MCF 10A (cell line): ENCODE measurements at regions not wholly inside any gene's neighbourhood (a gene's known extent, or its start where the extent isn't known, plus 50 kb on each side); places are given as distances from the start of the nearest gene placed in this dataset.

Source experiments
- BruUV-seq: library from RNA; stranded (reverse); fragments of 400-500 nt; replicated peaks from 2 replicates; lab custom pipeline; 2021; lab: Mats Ljungman, UMichigan
- CTCF ChIA-PET: fragments of 300-600 bp; sonication (Branson Sonifier 250); formaldehyde crosslinking; extraction: SDS; loops from one replicate; lab custom pipeline; 2021; ENCODE audit warnings: antibody characterized with exemption, inconsistent platforms; lab: Yijun Ruan, JAX
- POLR2A ChIA-PET: fragments of 300-600, 350-650 bp; sonication (Branson Sonifier 250); formaldehyde crosslinking; extraction: SDS; loops from one replicate; lab custom pipeline; 2020; ENCODE audit warnings: antibody characterized with exemption, inconsistent platforms; lab: Yijun Ruan, JAX
- DNase-seq: peaks from one replicate; pipeline ENCODE4 v3.0.0-alpha.2; 2018; ENCODE audit not compliant: unreplicated experiment
- H3K27ac Mint-ChIP-seq: one replicate; pipeline ENCODE4 v1.8.0; 2022; ENCODE audit warnings: mild to moderate bottlenecking, low read depth, mixed read lengths; ENCODE audit not compliant: unreplicated experiment
- H3K27me3 Mint-ChIP-seq: one replicate; pipeline ENCODE4 v1.8.0; 2022; ENCODE audit warnings: mixed read lengths; ENCODE audit not compliant: insufficient read depth, unreplicated experiment
- H3K36me3 Mint-ChIP-seq: one replicate; pipeline ENCODE4 v1.8.0; 2022; ENCODE audit warnings: mild to moderate bottlenecking, moderate library complexity, mixed read lengths; ENCODE audit not compliant: insufficient read depth, unreplicated experiment
- H3K4me1 Mint-ChIP-seq: one replicate; pipeline ENCODE4 v1.8.0; 2022; ENCODE audit warnings: mixed read lengths; ENCODE audit not compliant: insufficient read depth, unreplicated experiment
- H3K4me3 Mint-ChIP-seq: one replicate; pipeline ENCODE4 v1.8.0; 2022; ENCODE audit warnings: mild to moderate bottlenecking, moderate library complexity, mixed read lengths; ENCODE audit not compliant: unreplicated experiment
- H3K9me3 Mint-ChIP-seq: one replicate; pipeline ENCODE4 v1.8.0; 2022; ENCODE audit warnings: mixed read lengths; ENCODE audit not compliant: unreplicated experiment
- intact Hi-C: fragments of 100-400 bp; cut with micrococcal nuclease; formaldehyde crosslinking; loops from 2 replicates; pipeline ENCODE4 v1.14.1; 2022
- TF ChIP-seq, protein P1 (sequence below): fragments of 200-600 bp; IDR thresholded peaks from one replicate; pipeline ENCODE4 v1.8.0; 2022; ENCODE audit warnings: antibody characterized with exemption, mild to moderate bottlenecking; ENCODE audit not compliant: unreplicated experiment

DNA sequence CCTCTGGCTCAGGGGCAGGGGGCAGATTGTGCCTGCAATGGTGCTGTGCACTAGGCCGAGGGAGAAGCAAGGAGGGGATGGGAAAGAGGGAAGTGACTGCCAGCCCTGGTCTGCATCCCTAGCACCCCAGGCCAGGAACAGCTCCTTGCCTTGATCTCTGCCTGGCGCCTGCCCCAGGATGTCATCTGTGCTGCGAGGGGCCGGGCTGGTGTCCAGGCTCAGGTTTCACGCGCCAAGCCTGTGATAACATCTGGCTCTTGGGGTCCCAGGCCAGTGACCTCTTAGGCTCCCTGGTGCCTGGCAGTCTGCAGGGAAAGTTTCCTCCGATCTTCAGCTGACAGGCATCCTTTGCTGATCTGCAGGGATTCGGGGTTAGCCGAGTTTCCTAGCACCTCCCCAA lies 193.5 kb upstream of the GPR26 start:
- intact Hi-C loops: no loop called here
- no peaks in the 10 kb centered on the region for H3K4me1 Mint-ChIP-seq

DNA sequence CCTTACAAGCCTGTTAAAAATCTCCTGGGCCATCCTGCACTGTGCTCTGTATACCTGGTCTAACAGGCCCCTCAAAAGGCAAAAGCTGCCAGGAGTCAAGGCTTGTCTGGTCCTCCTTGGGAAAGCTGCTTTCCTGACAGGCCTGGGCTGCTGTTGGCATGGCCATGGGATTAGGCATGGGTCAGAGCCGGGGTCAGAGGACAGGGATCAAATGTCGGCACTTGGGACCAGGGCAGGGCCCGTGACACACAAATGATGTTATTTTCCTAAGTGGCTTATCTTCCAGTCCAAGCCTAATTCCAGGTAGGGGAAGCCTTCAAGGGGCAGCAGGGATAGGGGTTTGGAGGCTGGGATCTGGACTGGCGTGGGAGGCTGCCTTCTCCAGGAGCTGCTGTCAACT lies 191.5 kb upstream of the GPR26 start:
- ChIA-PET POLR2A (no interaction called here), CTCF (no interaction called here)
- Mint-ChIP-seq H3K27me3 (peaks cover 7% of the 10 kb centered on the region), H3K27ac (no peak overlapping the region), H3K9me3 (no peaks in the 10 kb centered on the region), H3K36me3 (no peaks in the 10 kb centered on the region), H3K4me1 (peaks cover 3% of the 10 kb centered on the region), H3K4me3 (no peak overlapping the region)
- BruUV-seq: no TSS peak
- TF ChIP-seq, protein P1, sequence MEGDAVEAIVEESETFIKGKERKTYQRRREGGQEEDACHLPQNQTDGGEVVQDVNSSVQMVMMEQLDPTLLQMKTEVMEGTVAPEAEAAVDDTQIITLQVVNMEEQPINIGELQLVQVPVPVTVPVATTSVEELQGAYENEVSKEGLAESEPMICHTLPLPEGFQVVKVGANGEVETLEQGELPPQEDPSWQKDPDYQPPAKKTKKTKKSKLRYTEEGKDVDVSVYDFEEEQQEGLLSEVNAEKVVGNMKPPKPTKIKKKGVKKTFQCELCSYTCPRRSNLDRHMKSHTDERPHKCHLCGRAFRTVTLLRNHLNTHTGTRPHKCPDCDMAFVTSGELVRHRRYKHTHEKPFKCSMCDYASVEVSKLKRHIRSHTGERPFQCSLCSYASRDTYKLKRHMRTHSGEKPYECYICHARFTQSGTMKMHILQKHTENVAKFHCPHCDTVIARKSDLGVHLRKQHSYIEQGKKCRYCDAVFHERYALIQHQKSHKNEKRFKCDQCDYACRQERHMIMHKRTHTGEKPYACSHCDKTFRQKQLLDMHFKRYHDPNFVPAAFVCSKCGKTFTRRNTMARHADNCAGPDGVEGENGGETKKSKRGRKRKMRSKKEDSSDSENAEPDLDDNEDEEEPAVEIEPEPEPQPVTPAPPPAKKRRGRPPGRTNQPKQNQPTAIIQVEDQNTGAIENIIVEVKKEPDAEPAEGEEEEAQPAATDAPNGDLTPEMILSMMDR: no peak
- intact Hi-C loops: no loop called here
- DNase-seq: no peak

More for the DNA sequence above, 193.5 kb upstream of the GPR26 start:
- ChIA-PET POLR2A (interaction anchor here (0.7 kb wide), 1 partner anchor 31 kb away, joined by 4 read pairs; no protein-coding TSS in a partner anchor), CTCF (interaction anchor here (0.6 to 0.7 kb wide), 3 partner anchors 184 to 596 kb away, joined by 3 to 5 read pairs (median 3); no protein-coding TSS in a partner anchor)
- DNase-seq: no peak
- no peak overlapping the region for H3K27ac Mint-ChIP-seq
- H3K36me3 Mint-ChIP-seq: no peaks in the 10 kb centered on the region
- no TSS peak for BruUV-seq
- peaks cover 7% of the 10 kb centered on the region for H3K27me3 Mint-ChIP-seq
- TF ChIP-seq, protein P1: no peak
- H3K4me3 Mint-ChIP-seq: no peak overlapping the region
- H3K9me3 Mint-ChIP-seq: no peaks in the 10 kb centered on the region

DNA sequence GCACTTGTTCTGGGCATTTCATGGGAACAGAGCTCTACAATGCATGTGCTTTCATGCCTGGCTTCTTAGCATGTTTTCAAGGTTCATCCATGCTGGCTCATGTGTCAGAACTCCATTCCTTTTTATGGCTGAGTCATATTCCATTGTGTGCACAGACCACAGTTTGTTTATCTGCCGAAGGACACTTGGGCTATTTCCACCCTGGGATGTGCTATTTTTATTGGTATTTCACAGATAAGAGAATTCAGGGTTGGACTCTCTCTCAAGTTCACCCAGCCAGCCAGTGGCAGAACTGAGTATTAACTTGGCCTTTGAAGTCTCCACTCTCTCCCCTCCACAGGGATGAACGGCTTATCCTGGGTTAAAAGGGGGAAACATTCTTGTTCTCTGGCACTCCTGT lies 190.7 kb upstream of the GPR26 start:
- H3K27me3 Mint-ChIP-seq: peaks cover 7% of the 10 kb centered on the region
- no peaks in the 10 kb centered on the region for H3K36me3 Mint-ChIP-seq
- no TSS peak for BruUV-seq

GRCh38 chr10:123478116-123478515 lies 188.0 kb upstream of the GPR26 start:
- H3K9me3 Mint-ChIP-seq: no peaks in the 10 kb centered on the region
- H3K36me3 Mint-ChIP-seq: no peaks in the 10 kb centered on the region
- no TSS peak for BruUV-seq
- H3K4me3 Mint-ChIP-seq: no peak overlapping the region
- H3K27me3 Mint-ChIP-seq: no peaks in the 10 kb centered on the region
- H3K4me1 Mint-ChIP-seq: peaks cover 7% of the 10 kb centered on the region
- ChIA-PET CTCF (interaction anchor here (0.7 kb wide), 1 partner anchor 40 kb away, joined by 4 read pairs; no protein-coding TSS in a partner anchor), POLR2A (no interaction called here)
- no peak overlapping the region for H3K27ac Mint-ChIP-seq
- intact Hi-C loops: no loop called here
- no peak for DNase-seq
- TF ChIP-seq, protein P1: no peak

More for the DNA sequence above, 190.7 kb upstream of the GPR26 start:
- Mint-ChIP-seq H3K4me3 (no peak overlapping the region), H3K4me1 (peaks cover 7% of the 10 kb centered on the region), H3K9me3 (no peaks in the 10 kb centered on the region), H3K27ac (no peak overlapping the region)
- ChIA-PET CTCF (no interaction called here), POLR2A (no interaction called here)
- intact Hi-C loops: no loop called here
- DNase-seq: no peak
- TF ChIP-seq, protein P1: no peak
